Panc1 (cell line): ENCODE measurements at regions not wholly inside any gene's neighbourhood (a gene's known extent, or its start where the extent isn't known, plus 50 kb on each side); places are given as distances from the start of the nearest gene placed in this dataset.

ENCODE experiments used
- POLR2AphosphoS5 ChIP-seq: IDR thresholded peaks from 2 replicates; pipeline ENCODE4 v1.6.1; 2012; ENCODE audit warnings: mild to moderate bottlenecking, low read depth, low read length, moderate library complexity
- SIN3A ChIP-seq: IDR thresholded peaks from 2 replicates; pipeline ENCODE4 v1.6.1; 2012; ENCODE audit warnings: low read depth, mild to moderate bottlenecking, low read length, moderate library complexity, borderline replicate concordance; ENCODE audit not compliant: insufficient read depth
- TF ChIP-seq, protein P1 (sequence below): fragments of 450-650 bp; IDR thresholded peaks from 2 replicates; pipeline ENCODE4 v1.5.1; 2017; ENCODE audit warnings: mild to moderate bottlenecking

DNA sequence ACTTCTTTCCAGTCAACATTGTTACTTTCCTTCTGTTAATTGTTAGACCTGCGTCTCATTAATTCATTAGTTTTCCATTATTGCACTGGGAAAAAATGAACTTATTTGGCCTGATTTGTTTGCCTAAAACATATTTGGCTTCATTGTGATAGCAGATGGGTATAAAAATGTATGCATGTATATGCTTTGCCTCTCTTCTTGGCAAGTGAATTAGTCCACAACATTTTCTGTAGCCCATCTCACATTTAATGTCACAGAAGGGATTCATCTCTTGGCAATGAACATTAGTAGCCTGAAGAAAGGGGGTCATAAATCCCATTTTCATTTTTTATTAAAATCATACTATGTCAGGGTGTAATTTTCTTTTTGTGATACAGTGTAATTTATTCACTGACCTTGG is 125.2 kb downstream of the TUSC7 start:
- TF ChIP-seq, protein P1, sequence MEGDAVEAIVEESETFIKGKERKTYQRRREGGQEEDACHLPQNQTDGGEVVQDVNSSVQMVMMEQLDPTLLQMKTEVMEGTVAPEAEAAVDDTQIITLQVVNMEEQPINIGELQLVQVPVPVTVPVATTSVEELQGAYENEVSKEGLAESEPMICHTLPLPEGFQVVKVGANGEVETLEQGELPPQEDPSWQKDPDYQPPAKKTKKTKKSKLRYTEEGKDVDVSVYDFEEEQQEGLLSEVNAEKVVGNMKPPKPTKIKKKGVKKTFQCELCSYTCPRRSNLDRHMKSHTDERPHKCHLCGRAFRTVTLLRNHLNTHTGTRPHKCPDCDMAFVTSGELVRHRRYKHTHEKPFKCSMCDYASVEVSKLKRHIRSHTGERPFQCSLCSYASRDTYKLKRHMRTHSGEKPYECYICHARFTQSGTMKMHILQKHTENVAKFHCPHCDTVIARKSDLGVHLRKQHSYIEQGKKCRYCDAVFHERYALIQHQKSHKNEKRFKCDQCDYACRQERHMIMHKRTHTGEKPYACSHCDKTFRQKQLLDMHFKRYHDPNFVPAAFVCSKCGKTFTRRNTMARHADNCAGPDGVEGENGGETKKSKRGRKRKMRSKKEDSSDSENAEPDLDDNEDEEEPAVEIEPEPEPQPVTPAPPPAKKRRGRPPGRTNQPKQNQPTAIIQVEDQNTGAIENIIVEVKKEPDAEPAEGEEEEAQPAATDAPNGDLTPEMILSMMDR = no peak
- no peak for TF ChIP-seq POLR2AphosphoS5
- no peak for TF ChIP-seq SIN3A
